GM18502 (cell line): ENCODE measurements at regions not wholly inside any gene's neighbourhood (a gene's known extent, or its start where the extent isn't known, plus 50 kb on each side); places are given as distances from the start of the nearest gene placed in this dataset.

Experiments
- ATAC-seq: cut with Tn5 transposase; IDR thresholded peaks from one replicate; pipeline ENCODE4 v1.9.1; 2021; ENCODE audit warnings: mild to moderate bottlenecking; ENCODE audit not compliant: unreplicated experiment, poor library complexity

GRCh38 chr18:22541232-22541631 is 123.5 kb upstream of the CTAGE1 start:
- ATAC-seq: no peak

GRCh38 chr18:22542406-22542835 is 124.7 kb upstream of the CTAGE1 start:
- no peak for ATAC-seq

GRCh38 chr18:22543769-22544168 is 126.1 kb upstream of the CTAGE1 start:
- ATAC-seq: no peak

- ATAC-seq: no peak
Observed at GRCh38 chr18:22544626-22545025, 126.9 kb upstream of the CTAGE1 start.

GRCh38 chr18:22545066-22545760 is 127.5 kb upstream of the CTAGE1 start:
- no peak for ATAC-seq

- ATAC-seq: no peak
Observed at GRCh38 chr18:22546905-22547570, 129.3 kb upstream of the CTAGE1 start.

- no peak for ATAC-seq
Observed at GRCh38 chr18:22547807-22548561, 130.3 kb upstream of the CTAGE1 start.

- no peak for ATAC-seq
Observed at GRCh38 chr18:22549260-22549937, 131.7 kb upstream of the CTAGE1 start.

- ATAC-seq: no peak
Observed at GRCh38 chr18:22550366-22550765, 132.7 kb upstream of the CTAGE1 start.

- ATAC-seq: no peak
Observed at GRCh38 chr18:22550861-22551260, 133.1 kb upstream of the CTAGE1 start.

GRCh38 chr18:22551536-22552151 is 133.9 kb upstream of the CTAGE1 start:
- ATAC-seq: no peak

GRCh38 chr18:22552254-22552653 is 134.5 kb upstream of the CTAGE1 start:
- no peak for ATAC-seq

- no peak for ATAC-seq
Observed at GRCh38 chr18:22552899-22553460, 135.3 kb upstream of the CTAGE1 start.

- ATAC-seq: no peak
Observed at GRCh38 chr18:22556222-22557167, 138.8 kb upstream of the CTAGE1 start.

GRCh38 chr18:22557168-22557941 is 139.6 kb upstream of the CTAGE1 start:
- no peak for ATAC-seq

GRCh38 chr18:22558945-22559385 is 141.2 kb upstream of the CTAGE1 start:
- no peak for ATAC-seq

GRCh38 chr18:22559414-22560274 is 141.9 kb upstream of the CTAGE1 start:
- no peak for ATAC-seq
